Uterus (tissue), 2 donors: ENCODE measurements at regions not wholly inside any gene's neighbourhood (a gene's known extent, or its start where the extent isn't known, plus 50 kb on each side); places are given as distances from the start of the nearest gene placed in this dataset.

Experiments used
- CTCF ChIP-seq, 4 experiments: fragments of 200-600 bp in 2 of 4; fragments of 450-650 bp in 2 of 4; sonication (generic) in 2 of 4; IDR thresholded peaks; one replicate each; pipeline ENCODE4 v1.5.1; 2016 to 2019; ENCODE audit warnings: antibody characterized with exemption in 4 of 4, mild to moderate bottlenecking in 2 of 4, moderate library complexity in 1 of 4
- POLR2A ChIP-seq, 2 donors: fragments of 450-650 bp; IDR thresholded peaks; one replicate each; pipeline ENCODE4 v1.6.1; 2016; ENCODE audit warnings: antibody characterized with exemption in 2 of 2, mild to moderate bottlenecking in 1 of 2, moderate library complexity in 1 of 2

GRCh38 chr15:72971766-72972165, 80.5 kb upstream of the NEO1 start:
- no peak for TF ChIP-seq CTCF (IDR thresholded peaks at IDR 0.05)
- TF ChIP-seq POLR2A (IDR thresholded peaks at IDR 0.05): no peak
